GM18867 (cell line): ENCODE measurements at regions not wholly inside any gene's neighbourhood (a gene's known extent, or its start where the extent isn't known, plus 50 kb on each side); places are given as distances from the start of the nearest gene placed in this dataset.
"Not testable (repeated sequence)": the region's sequence is repeated elsewhere in the genome, so short reads cannot be mapped to it uniquely, and the experiment has no call there.

ENCODE experiments used
- ATAC-seq: cut with Tn5 transposase; IDR thresholded peaks from one replicate; pipeline ENCODE4 v1.9.1; 2021; ENCODE audit warnings: mild to moderate bottlenecking, moderate library complexity; ENCODE audit not compliant: unreplicated experiment

- not testable (repeated sequence) for ATAC-seq
Measured at GRCh38 chr18:14342170-14342569, 201.2 kb downstream of the POTEC start.

DNA sequence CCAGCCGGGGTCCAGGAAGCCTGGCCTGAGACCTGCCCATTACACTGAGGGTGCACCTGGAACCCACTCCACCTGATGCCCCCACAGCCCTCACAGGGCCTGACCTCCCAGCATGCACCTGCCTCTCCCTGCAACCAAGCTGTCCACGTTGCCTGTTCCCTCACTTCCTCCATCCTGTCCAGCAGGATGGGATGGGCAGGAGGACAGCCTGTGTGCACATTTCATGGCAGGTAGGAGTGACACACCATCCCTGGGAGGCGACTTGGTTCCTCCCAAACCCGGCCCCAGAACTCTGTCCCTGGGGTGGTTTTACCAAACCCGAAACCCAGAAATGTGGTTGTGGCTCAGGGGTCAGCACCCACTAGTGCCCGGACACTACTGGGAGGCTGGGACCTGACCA is 203.8 kb upstream of the ZNF519 start:
- ATAC-seq, result not testable (repeated sequence)

GRCh38 chr18:14321217-14321616 is 189.0 kb upstream of the ZNF519 start:
- not testable (repeated sequence) for ATAC-seq

DNA sequence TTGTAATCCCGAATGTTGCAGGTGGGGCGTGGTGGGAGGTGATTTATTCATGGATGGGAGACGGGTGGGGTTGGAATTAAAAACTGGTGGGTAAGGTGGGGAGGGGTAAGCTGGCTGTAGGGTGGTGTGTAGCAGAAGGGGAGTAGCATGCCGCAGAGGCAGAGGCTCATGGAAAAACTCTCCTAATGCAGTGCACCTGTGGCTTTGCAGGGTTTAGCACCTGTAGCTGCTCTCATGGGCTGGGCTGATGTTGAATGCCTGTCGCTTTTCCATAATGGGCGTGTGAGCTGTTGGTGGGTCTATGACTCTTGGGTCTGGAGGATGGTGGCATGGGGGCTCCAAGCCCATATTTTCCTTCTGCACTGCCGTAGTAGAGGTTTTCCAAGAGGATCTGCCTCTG is 169.0 kb upstream of the ZNF519 start:
- not testable (repeated sequence) for ATAC-seq

- ATAC-seq, result not testable (repeated sequence)
Measured at GRCh38 chr18:14295081-14295480, 162.8 kb upstream of the ZNF519 start.

- no peak for ATAC-seq
Measured at GRCh38 chr18:14285053-14285452, 152.8 kb upstream of the ZNF519 start.

DNA sequence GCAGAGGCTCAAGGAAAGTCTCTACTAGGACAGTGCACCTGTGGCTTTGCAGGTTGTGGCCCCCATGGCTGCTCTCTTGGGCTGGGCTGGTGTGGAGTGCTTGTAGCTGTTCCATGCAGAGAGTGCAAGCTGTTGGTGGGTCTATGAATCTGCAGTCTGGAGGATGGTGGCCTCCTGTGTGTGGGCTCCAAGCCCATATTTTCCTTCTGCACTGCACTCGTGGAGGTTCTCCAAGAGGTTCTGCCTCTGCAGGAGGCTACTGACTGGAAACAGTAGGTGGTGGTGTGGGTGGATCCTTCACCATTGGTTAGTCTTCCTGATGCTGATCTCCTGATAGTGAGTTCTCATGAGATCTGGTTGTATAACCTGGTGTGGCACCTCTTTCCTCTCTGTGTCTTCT is 143.2 kb upstream of the ZNF519 start:
- ATAC-seq, result not testable (repeated sequence)

- ATAC-seq, result not testable (repeated sequence)
Measured at GRCh38 chr18:14265637-14266410, 133.6 kb upstream of the ZNF519 start.

- ATAC-seq, result not testable (repeated sequence)
Measured at GRCh38 chr18:14262786-14263185, 130.6 kb upstream of the ZNF519 start.

GRCh38 chr18:14250084-14250677 is 117.9 kb upstream of the ZNF519 start:
- not testable (repeated sequence) for ATAC-seq

GRCh38 chr18:14239224-14239623 is 107.0 kb upstream of the ZNF519 start:
- ATAC-seq, result not testable (repeated sequence)

DNA sequence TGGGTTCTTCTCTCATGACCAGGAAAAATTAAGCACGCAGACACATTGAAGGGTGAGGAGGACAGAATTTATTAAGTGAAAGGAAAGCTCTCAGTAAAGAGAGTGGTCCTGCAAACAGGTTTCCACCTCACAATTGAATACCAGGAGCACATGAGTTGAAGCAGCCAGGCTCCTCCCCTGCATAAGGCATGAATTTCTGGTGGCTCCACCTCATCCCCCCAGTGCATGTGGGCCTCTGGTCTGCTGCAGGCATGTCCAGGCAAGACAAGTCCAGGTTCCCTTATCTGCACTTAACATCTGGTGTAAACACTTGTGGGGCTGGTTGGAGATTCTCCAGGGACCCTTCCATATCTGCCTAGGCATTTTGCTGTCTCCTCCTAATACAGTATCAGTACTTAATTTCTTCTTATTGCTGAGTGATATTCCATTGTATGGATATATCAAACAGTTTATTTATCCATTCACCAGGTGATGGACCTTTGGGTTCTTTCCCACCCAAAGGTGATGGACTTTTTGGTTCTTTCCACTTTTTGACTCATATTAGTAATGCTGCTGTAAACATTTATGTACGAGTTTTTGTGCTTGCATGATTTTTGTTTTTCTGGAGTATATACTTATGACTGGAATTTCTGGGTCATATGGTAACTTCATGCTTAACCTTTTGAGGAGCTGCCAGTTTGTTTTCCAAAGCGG is 104.3 kb upstream of the ZNF519 start:
- not testable (repeated sequence) for ATAC-seq

DNA sequence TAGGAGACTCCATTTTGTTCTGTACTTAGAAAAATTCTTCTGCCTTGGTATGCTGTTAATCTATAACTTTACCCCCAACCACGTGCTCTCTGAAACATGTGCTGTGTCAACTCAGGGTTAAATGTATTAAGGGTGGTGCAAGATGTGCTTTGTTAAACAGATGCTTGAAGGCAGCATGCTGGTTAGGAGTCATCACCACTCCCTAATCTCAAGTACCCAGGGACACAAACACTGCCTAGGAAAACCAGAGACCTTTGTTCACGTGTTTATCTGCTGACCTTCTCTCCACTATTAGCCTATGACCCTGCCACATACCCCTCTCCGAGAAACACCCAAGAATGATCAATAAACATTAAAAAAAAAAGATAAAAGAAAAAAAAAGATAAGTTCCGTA is 93.0 kb upstream of the ZNF519 start:
- not testable (repeated sequence) for ATAC-seq

- not testable (repeated sequence) for ATAC-seq
Measured at GRCh38 chr18:14224551-14225285, 92.5 kb upstream of the ZNF519 start.

GRCh38 chr18:14223919-14224318 is 91.7 kb upstream of the ZNF519 start:
- ATAC-seq, result not testable (repeated sequence)

GRCh38 chr18:14223231-14223822 is 91.1 kb upstream of the ZNF519 start:
- ATAC-seq, result not testable (repeated sequence)

GRCh38 chr18:14222354-14223221 is 90.4 kb upstream of the ZNF519 start:
- not testable (repeated sequence) for ATAC-seq

GRCh38 chr18:14221689-14222088 is 89.5 kb upstream of the ZNF519 start:
- ATAC-seq, result no peak

DNA sequence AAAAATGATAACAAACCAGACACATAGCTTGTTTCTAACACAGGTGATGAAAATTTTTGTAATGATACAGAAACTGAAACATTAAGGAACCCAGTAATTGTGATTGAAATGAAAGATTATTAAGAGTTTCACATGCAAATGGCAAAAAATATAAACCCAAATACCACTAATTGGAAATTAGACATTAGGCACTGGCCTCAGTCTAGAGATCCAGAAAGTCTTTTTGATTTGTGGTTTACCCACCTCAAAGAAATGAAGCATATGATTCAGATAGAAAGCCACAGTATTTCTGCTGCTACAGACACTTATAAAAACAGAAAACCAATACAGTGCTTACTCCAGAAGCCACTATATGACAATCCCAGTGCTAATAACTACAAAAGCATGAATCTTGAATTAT is 83.7 kb upstream of the ZNF519 start:
- ATAC-seq, result not testable (repeated sequence)

DNA sequence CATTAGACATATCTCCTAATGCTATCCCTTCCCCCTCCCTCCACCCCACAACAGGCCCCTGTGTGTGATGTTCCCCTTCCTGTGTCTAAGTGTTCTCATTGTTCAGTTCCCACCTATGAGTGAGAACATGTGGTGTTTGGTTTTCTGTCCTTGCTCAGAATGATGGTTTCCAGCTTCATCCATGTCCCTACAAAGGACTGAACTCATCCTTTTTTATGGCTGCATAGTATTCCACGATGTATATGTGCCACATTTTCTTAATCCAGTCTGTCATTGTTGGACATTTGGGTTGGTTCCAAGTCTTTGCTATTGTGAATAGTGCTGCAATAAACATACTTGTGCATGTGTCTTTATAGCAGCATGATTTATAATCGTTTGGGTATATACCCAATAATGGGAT is 71.2 kb upstream of the ZNF519 start:
- ATAC-seq, result not testable (repeated sequence)
